NT2/D1 (cell line): ENCODE measurements at regions not wholly inside any gene's neighbourhood (a gene's known extent, or its start where the extent isn't known, plus 50 kb on each side); places are given as distances from the start of the nearest gene placed in this dataset.

ENCODE experiments used
- DNase-seq: peaks from one replicate; pipeline ENCODE4 v3.0.0-alpha.2; 2011; ENCODE audit warnings: low read depth, low spot score
- H3K27me3 ChIP-seq: 2 replicates; pipeline ENCODE4 v1.6.0; 2011; ENCODE audit warnings: mild to moderate bottlenecking; ENCODE audit not compliant: insufficient read length, insufficient read depth
- H3K36me3 ChIP-seq: 2 replicates; pipeline ENCODE4 v1.6.1; 2011; ENCODE audit warnings: mild to moderate bottlenecking, low read length, mixed read lengths; ENCODE audit not compliant: insufficient read depth, insufficient read length
- H3K4me1 ChIP-seq: 2 replicates; pipeline ENCODE4 v1.5.1; 2011; ENCODE audit not compliant: insufficient read depth, insufficient read length
- H3K4me3 ChIP-seq: 2 replicates; pipeline ENCODE4 v1.5.1; 2011; ENCODE audit warnings: low read depth; ENCODE audit not compliant: insufficient read length
- H3K9ac ChIP-seq: 2 replicates; pipeline ENCODE4 v1.6.0; 2011; ENCODE audit warnings: low read depth; ENCODE audit not compliant: insufficient read length
- H3K9me3 ChIP-seq: 2 replicates; pipeline ENCODE4 v1.5.1; 2011; ENCODE audit warnings: mild to moderate bottlenecking, low read length; ENCODE audit not compliant: insufficient read depth
- SUZ12 ChIP-seq: IDR thresholded peaks from 2 replicates; pipeline ENCODE4 v1.6.1; 2011; ENCODE audit not compliant: insufficient read length, insufficient read depth; ENCODE audit errors: extremely low read depth
- YY1 ChIP-seq: IDR thresholded peaks from 2 replicates; pipeline ENCODE4 v1.6.1; 2011; ENCODE audit not compliant: insufficient read length, insufficient read depth
- ZNF274 ChIP-seq: IDR thresholded peaks from 2 replicates; pipeline ENCODE4 v1.6.1; 2011; ENCODE audit warnings: mild to moderate bottlenecking, low read depth, low read length

GRCh38 chr9:18421391-18421790 lies 52.6 kb upstream of the ADAMTSL1 start:
- no peaks in the 10 kb centered on the region for H3K9me3 ChIP-seq
- H3K27me3 ChIP-seq, result no peaks in the 10 kb centered on the region
- H3K9ac ChIP-seq, result no peak overlapping the region
- no peak overlapping the region for H3K4me3 ChIP-seq
- no peak for TF ChIP-seq ZNF274
- no peak for TF ChIP-seq SUZ12
- TF ChIP-seq YY1, result no peak
- no peak for DNase-seq
- no peaks in the 10 kb centered on the region for H3K4me1 ChIP-seq
- no peaks in the 10 kb centered on the region for H3K36me3 ChIP-seq

- Histone ChIP-seq H3K9ac (no peak overlapping the region), H3K4me1 (no peaks in the 10 kb centered on the region), H3K27me3 (no peaks in the 10 kb centered on the region), H3K36me3 (no peaks in the 10 kb centered on the region), H3K4me3 (no peak overlapping the region), H3K9me3 (no peaks in the 10 kb centered on the region)
- TF ChIP-seq SUZ12 (no peak), YY1 (no peak), ZNF274 (no peak)
- DNase-seq, result no peak
These were observed 51.5 kb upstream of the ADAMTSL1 start for GRCh38 chr9:18422296-18423036.

GRCh38 chr9:18423791-18424531 lies 50.0 kb upstream of the ADAMTSL1 start:
- H3K4me3 ChIP-seq, result no peak overlapping the region
- TF ChIP-seq ZNF274, result no peak
- TF ChIP-seq YY1, result no peak
- no peak for TF ChIP-seq SUZ12
- no peaks in the 10 kb centered on the region for H3K4me1 ChIP-seq
- H3K9ac ChIP-seq, result no peak overlapping the region
- no peaks in the 10 kb centered on the region for H3K27me3 ChIP-seq
- H3K9me3 ChIP-seq, result no peaks in the 10 kb centered on the region
- no peaks in the 10 kb centered on the region for H3K36me3 ChIP-seq
- DNase-seq, result no peak
